HAP-1 (cell line): ENCODE measurements at regions not wholly inside any gene's neighbourhood (a gene's known extent, or its start where the extent isn't known, plus 50 kb on each side); places are given as distances from the start of the nearest gene placed in this dataset.
A peak's percentile ranks its signal among the peaks of the same experiment; 100 is the strongest.
"Not testable (repeated sequence)": the region's sequence is repeated elsewhere in the genome, so short reads cannot be mapped to it uniquely, and the experiment has no call there.

ENCODE experiments used
- DNase-seq, 2 experiments: peaks; one replicate each; pipeline ENCODE4 v3.0.0-alpha.2; 2016 to 2020; ENCODE audit warnings: low spot score in 2 of 2
- H3K27me3 ChIP-seq: fragments of 250-450 bp; sonication (Bioruptor Pico); 2 replicates; pipeline ENCODE4 v1.5.1; 2020; ENCODE audit warnings: low read depth, mild to moderate bottlenecking, moderate library complexity
- H3K36me3 ChIP-seq: fragments of 250-450 bp; sonication (Bioruptor Pico); replicated peaks from 2 replicates; pipeline ENCODE4 v1.5.1; 2020; ENCODE audit warnings: mild to moderate bottlenecking
- H3K4me1 ChIP-seq: fragments of 250-450 bp; sonication (Bioruptor Pico); 2 replicates; pipeline ENCODE4 v1.5.1; 2020; ENCODE audit warnings: mild to moderate bottlenecking
- H3K4me3 ChIP-seq: fragments of 250-450 bp; sonication (Bioruptor Pico); 2 replicates; pipeline ENCODE4 v1.5.1; 2020; ENCODE audit warnings: mild to moderate bottlenecking, moderate library complexity
- H3K9me3 ChIP-seq: fragments of 250-450 bp; sonication (Bioruptor Pico); 2 replicates; pipeline ENCODE4 v1.5.1; 2020; ENCODE audit warnings: mild to moderate bottlenecking, moderate library complexity
- in situ Hi-C: fragments of 300-500 bp; cut with MboI; formaldehyde crosslinking; loops from 3 replicates; pipeline ENCODE4 v1.14.3; 2020; ENCODE audit warnings: low sequenced_read_pairs, inconsistent platforms, mixed read lengths

- Histone ChIP-seq H3K9me3 (no peaks in the 10 kb centered on the region), H3K27me3 (0 out of 2 replicates have a peak, but pooled peaks cover 3% of the 10 kb centered on the region), H3K36me3 (no peaks in the 10 kb centered on the region), H3K4me1 (peaks cover 10% of the 10 kb centered on the region), H3K4me3 (no peak overlapping the region)
- in situ Hi-C loops = no loop called here
- DNase-seq = no peak
Measured at GRCh38 chr2:171266102-171266501, 105.4 kb upstream of the TLK1 start.

DNA sequence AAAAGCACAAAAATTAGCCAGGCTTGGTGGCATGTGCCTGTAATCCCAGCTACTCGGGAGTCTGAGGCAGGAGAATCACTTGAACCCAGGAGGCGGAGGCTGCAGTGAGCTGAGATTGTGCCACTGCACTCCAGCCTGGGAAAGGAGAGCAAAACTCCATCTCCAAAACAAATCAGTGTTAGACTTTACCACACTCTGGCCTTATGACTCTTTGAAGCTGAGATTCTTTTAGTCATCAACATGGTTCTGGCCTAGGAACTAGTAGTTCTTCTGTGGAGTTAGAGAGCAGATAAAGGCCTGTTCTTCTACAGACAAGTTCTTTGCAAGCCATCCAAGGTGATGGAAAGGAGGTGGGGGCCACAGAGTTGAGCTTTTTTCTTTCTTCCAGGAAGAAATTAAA is 100.8 kb upstream of the TLK1 start:
- H3K9me3 ChIP-seq, H3K36me3 ChIP-seq, H3K4me3 ChIP-seq, in situ Hi-C loops, H3K27me3 ChIP-seq, H3K4me1 ChIP-seq: not testable (repeated sequence)
- peak in 1 of 2 experiments; percentile 11 for DNase-seq

DNA sequence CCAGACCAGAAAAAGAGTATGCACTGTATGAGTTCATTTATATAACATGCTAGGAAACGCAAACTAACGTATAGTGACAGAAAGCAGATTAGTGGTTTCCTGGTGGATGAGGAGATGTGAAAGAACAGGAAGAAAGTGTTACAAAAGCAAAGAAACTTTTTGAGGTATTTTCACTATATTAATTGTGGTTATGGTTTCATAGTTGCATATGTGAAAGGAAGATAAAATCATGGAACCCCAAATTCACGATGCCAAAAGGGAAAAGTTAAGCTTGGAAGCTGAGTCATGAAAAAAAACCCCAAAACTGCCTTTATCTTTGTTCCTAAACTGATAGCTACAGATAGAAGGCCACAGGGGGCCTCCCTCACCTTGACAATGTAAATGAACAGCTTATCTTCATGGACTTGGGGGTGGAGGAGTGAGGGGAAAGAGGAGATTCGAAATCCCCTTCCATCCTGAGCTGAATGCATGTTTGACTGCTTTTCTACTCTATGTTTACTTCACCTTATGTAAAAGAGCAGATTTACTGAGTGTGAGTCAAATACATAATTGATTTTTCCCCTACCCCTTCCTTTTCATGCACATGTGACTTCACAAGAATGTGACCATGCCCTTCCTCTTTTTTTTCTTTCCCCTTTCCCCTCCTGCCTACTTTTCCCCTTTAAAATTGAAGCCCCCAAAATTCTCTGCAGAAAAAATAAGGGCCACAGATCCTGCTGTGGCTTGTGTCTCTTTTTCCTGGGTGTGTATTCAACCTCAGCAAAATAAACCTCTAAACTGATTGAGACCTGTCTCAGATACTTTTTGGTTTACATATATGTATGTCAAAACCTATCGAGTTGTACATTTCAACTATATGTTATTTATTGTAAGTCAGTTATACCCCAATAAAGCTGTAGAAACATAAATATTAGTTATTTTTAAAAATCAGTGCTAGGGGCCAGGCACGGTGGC is 100.1 kb upstream of the TLK1 start:
- H3K36me3 ChIP-seq = no peaks in the 10 kb centered on the region
- H3K4me3 ChIP-seq = no peak overlapping the region
- no peak for DNase-seq
- peaks cover 3% of the 10 kb centered on the region; the same call in 1 of the 2 replicates for H3K4me1 ChIP-seq
- in situ Hi-C loops = no loop called here
- no peaks in the 10 kb centered on the region for H3K9me3 ChIP-seq
- no peaks in the 10 kb centered on the region for H3K27me3 ChIP-seq

DNA sequence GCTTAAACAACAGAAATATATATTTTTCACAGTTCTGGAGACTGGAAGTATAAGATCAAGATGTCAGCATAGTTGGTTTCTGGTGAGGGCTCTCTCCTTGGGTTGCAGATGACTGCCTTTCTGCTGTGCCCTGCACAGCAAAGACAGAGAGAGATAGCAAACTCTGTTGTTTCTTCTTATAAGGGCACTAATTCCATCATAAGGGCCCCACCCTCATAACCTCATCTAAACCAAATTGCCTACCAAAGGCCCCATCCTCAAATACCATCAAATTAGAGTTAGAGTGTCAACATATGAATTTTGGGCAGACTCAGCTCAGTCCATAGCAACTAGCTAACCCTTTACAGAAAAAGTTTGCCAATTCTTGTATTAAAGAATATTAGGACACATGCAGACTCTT is 94.0 kb upstream of the TLK1 start:
- in situ Hi-C loops = no loop called here
- H3K4me1 ChIP-seq = no peaks in the 10 kb centered on the region
- no peaks in the 10 kb centered on the region for H3K9me3 ChIP-seq
- H3K4me3 ChIP-seq = no peak overlapping the region
- no peaks in the 10 kb centered on the region for H3K36me3 ChIP-seq
- no peak for DNase-seq
- no peaks in the 10 kb centered on the region for H3K27me3 ChIP-seq

GRCh38 chr2:171253900-171254650 is 93.4 kb upstream of the TLK1 start:
- no peaks in the 10 kb centered on the region for H3K9me3 ChIP-seq

DNA sequence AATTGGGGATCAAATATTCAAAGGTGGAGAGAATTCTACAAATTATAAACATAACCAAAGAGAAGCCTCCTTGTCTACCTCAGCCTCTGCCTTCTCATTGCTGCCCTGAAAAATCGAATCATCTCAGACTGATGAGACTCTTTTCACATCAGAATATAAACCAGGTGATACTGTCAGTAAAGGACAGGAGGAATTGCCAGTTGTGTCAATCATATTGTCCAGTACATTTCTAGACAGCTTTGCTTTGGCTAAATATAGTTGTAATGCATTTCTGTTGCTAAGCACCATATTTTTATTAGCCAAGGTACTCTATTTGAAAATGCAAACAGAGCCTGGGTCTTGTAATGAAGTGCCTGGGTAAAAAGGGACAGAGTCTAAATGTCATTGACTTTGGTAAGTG is 92.6 kb upstream of the TLK1 start:
- H3K27me3 ChIP-seq = no peaks in the 10 kb centered on the region
- H3K4me3 ChIP-seq = no peak overlapping the region
- H3K36me3 ChIP-seq = no peaks in the 10 kb centered on the region
- no peaks in the 10 kb centered on the region for H3K9me3 ChIP-seq
- in situ Hi-C loops = no loop called here
- DNase-seq = no peak
- H3K4me1 ChIP-seq = no peaks in the 10 kb centered on the region

More at GRCh38 chr2:171253900-171254650, 93.4 kb upstream of the TLK1 start:
- Histone ChIP-seq H3K27me3 (no peaks in the 10 kb centered on the region), H3K4me3 (no peak overlapping the region), H3K36me3 (no peaks in the 10 kb centered on the region), H3K4me1 (no peaks in the 10 kb centered on the region)
- in situ Hi-C loops = no loop called here
- DNase-seq = no peak

- Histone ChIP-seq H3K36me3 (no peaks in the 10 kb centered on the region), H3K27me3 (no peaks in the 10 kb centered on the region), H3K9me3 (peaks cover 8% of the 10 kb centered on the region), H3K4me3 (no peak overlapping the region), H3K4me1 (no peaks in the 10 kb centered on the region)
- in situ Hi-C loops = no loop called here
- no peak for DNase-seq
Measured at GRCh38 chr2:171249689-171250088, 89.0 kb upstream of the TLK1 start.

DNA sequence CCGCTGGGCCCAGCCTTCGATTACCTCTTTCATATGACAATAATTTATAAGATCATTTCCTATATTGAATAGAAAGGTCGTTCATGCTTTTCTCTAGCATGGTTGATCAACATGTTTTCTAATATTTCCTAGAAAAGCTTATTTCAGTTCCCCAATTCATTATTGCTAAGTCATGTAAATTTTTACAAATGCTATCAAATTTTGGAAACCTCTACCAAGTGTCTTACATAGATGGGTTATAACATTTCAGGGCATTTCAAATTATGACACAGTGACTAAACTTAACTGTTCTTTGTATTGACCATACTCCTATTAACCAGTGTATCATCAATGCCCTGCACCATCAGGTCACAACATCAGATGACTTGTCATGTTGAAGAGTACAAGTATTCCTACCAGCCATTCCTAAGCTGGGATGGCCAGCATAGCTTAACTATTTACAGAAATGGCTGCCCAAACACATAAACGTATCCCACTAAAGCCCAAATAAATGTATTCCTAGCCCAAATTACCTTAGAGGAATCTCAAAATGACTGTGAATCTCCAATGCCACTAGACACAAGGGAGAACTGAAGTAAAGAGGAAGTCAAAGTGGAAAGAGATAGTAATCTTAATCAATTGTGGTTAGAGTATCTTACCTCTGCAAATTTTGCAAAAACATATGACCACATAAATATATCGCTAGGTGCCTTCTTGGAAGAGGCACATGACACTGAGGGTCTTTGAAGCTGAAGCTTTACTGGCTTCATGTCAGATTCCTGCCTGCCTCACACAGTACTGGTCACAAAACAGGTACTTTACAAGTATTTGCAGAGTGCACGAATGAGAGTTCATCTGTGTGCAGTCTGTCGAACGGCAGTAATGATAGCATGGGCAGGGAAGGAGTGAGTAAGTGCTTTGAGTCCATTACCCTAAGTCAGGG is 87.3 kb upstream of the TLK1 start:
- H3K36me3 ChIP-seq = no peaks in the 10 kb centered on the region
- in situ Hi-C loops = no loop called here
- no peak overlapping the region for H3K4me3 ChIP-seq
- no peaks in the 10 kb centered on the region for H3K27me3 ChIP-seq
- H3K4me1 ChIP-seq = no peaks in the 10 kb centered on the region
- H3K9me3 ChIP-seq = peaks cover 8% of the 10 kb centered on the region
- no peak for DNase-seq

DNA sequence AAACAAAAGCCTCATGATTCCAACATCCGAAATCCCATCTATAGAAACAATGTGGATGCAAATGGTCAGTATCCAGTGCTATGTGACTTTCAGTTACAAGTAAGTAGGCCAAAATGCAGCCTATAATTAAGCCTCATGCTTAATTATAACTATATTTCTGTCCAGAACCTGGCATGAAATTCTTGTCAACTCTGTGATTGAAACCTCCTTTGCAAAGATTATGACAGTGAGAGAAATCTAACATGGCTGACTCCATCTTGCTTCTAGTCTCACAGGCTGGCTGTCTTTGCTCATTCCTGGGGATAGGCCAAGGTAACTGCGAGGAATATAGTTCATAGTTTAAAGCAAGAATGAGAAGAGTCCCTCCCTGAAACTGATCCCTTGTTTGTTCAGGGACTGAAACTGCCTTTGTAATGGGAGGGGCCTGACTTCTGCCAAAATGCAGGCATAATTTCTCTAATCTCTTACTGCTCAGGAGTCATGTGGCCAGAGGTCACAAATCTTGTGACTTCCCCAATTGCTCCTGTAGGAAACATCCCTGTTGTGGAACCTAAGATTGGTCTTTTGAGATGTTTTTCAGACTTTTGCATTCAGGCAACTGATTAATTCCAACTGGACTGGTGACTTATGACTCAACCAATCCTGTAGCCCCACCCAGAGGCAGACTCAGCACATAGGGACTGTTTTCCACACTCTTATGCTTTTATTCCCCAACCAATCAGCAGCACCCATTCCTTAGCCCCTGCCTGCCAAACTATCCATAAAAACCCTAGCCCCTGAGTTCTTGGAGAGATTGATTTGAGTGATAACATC is 84.5 kb upstream of the TLK1 start:
- no peak for DNase-seq
- no peaks in the 10 kb centered on the region for H3K27me3 ChIP-seq
- in situ Hi-C loops = no loop called here
- no peaks in the 10 kb centered on the region for H3K36me3 ChIP-seq
- H3K4me1 ChIP-seq = no peaks in the 10 kb centered on the region
- H3K4me3 ChIP-seq = no peak overlapping the region
- peaks cover 8% of the 10 kb centered on the region for H3K9me3 ChIP-seq

DNA sequence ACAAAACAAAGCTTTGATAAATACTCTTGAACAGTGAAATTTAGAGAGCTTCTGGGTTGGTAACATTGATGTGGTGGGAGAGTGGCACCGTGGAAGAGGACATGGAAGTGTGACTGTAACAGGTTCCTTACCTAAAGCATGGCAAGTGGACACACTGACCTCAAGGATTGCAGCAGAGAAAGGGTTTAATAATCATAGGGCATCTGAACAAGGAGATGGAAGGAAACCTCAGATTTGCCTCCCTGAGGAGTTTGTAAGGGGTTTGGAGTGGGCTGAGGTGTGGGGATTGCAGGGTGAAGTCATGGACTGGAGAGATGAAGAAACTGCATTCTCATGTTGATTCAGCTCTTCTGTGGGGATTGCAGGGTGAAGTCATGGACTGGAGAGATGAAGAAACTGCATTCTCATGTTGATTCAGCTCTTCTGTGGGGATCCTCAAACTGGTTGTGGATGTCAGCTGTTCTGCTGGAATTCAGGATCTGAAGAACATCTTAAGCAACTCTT is 83.8 kb upstream of the TLK1 start:
- no peak for DNase-seq
- in situ Hi-C loops = no loop called here

DNA sequence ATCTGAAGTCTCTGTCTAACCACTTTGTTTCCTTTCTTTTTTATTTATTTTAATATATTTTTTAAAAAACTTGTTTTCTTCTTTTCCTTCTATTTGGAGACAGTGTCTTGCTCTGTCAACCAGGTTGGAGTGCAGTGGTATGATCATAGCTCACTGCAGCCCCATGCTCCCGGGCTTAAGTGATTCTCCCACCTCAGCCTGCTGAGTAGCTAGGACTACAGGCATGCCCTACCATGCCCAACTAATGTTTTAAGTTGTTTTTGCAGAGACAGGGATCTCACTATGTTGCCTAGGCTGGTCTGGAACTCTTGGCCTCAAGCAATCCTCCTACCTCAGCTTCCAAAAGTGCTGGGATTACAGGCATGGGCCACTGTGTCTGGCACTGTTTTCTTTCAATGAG is 81.1 kb upstream of the TLK1 start:
- no peak for DNase-seq
- H3K27me3 ChIP-seq = no peaks in the 10 kb centered on the region
- in situ Hi-C loops = no loop called here
- no peaks in the 10 kb centered on the region for H3K36me3 ChIP-seq
- peaks cover 8% of the 10 kb centered on the region for H3K9me3 ChIP-seq
- no peak overlapping the region for H3K4me3 ChIP-seq
- no peaks in the 10 kb centered on the region for H3K4me1 ChIP-seq

More for the DNA sequence above, 83.8 kb upstream of the TLK1 start:
- H3K4me1 ChIP-seq = no peaks in the 10 kb centered on the region
- no peaks in the 10 kb centered on the region for H3K27me3 ChIP-seq
- H3K9me3 ChIP-seq = peaks cover 8% of the 10 kb centered on the region
- no peaks in the 10 kb centered on the region for H3K36me3 ChIP-seq
- no peak overlapping the region for H3K4me3 ChIP-seq

DNA sequence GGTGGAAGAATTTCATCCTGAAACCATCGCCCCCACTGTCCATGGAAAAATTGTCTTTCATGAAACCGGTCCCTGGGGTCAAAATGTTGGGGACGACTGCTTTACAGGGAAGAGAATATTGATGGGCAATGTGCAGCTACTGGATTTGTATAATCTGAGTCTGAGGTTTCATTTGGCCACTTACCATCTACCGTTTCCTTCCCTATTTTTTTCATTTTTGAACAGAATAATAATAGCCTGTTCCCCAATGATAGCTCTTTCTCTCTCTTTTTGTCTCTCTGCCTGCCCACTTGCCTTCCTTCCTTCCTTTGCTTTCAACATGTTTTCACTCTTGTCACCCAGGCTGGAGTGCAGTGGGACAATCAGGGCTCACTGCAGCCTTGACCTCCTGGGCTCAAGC is 78.3 kb upstream of the TLK1 start:
- no peak overlapping the region for H3K4me3 ChIP-seq
- no peaks in the 10 kb centered on the region for H3K9me3 ChIP-seq
- no peak for DNase-seq
- in situ Hi-C loops = no loop called here
- no peaks in the 10 kb centered on the region for H3K36me3 ChIP-seq
- no peaks in the 10 kb centered on the region for H3K27me3 ChIP-seq
- H3K4me1 ChIP-seq = no peaks in the 10 kb centered on the region
